HUES64 (cell line): ENCODE measurements at regions not wholly inside any gene's neighbourhood (a gene's known extent, or its start where the extent isn't known, plus 50 kb on each side); places are given as distances from the start of the nearest gene placed in this dataset.
"Not testable (repeated sequence)": the region's sequence is repeated elsewhere in the genome, so short reads cannot be mapped to it uniquely, and the experiment has no call there.

Experiments
- H3K27ac ChIP-seq: 2 replicates; pipeline ENCODE4 v1.7.0; 2013; ENCODE audit warnings: low read depth, low read length, inconsistent platforms
- H3K27me3 ChIP-seq: 2 replicates; pipeline ENCODE4 v1.6.1; 2013; ENCODE audit warnings: mild to moderate bottlenecking, low read length; ENCODE audit not compliant: insufficient read depth
- H3K36me3 ChIP-seq: 2 replicates; pipeline ENCODE4 v1.6.1; 2013; ENCODE audit warnings: mild to moderate bottlenecking, low read length; ENCODE audit not compliant: insufficient read depth
- H3K4me1 ChIP-seq: 2 replicates; pipeline ENCODE4 v1.6.1; 2013; ENCODE audit warnings: mild to moderate bottlenecking, low read length, moderate library complexity; ENCODE audit not compliant: insufficient read depth
- H3K4me3 ChIP-seq: 2 replicates; pipeline ENCODE4 v1.5.1; 2013; ENCODE audit warnings: mild to moderate bottlenecking, low read length, moderate library complexity
- H3K9ac ChIP-seq: 2 replicates; pipeline ENCODE4 v1.6.1; 2013; ENCODE audit warnings: mild to moderate bottlenecking, low read depth, low read length
- H3K9me3 ChIP-seq: 2 replicates; pipeline ENCODE4 v1.6.1; 2013; ENCODE audit warnings: low read depth, low read length; ENCODE audit not compliant: insufficient read depth
- WGBS: fragments of 150-250, 120-280 bp; methylation state at CpG from one replicate; pipeline ENCODE4 v1.1.7; 2013; ENCODE audit warnings: missing lambda C conversion rate; 5-methylcytosine and 5-hydroxymethylcytosine counted together

GRCh38 chr6:3912361-3913076, 63.3 kb downstream of the FAM50B start:
- no peak overlapping the region for H3K27ac ChIP-seq
- no peaks in the 10 kb centered on the region for H3K27me3 ChIP-seq
- WGBS = 94% methylated on average over 3 of the region's 3 CpGs
- peaks cover 2% of the 10 kb centered on the region; the same call in 1 of the 2 replicates for H3K9me3 ChIP-seq
- H3K4me1 ChIP-seq = peaks cover 13% of the 10 kb centered on the region
- no peak overlapping the region for H3K9ac ChIP-seq
- H3K4me3 ChIP-seq = no peak overlapping the region
- no peaks in the 10 kb centered on the region for H3K36me3 ChIP-seq

- 86% methylated on average over 6 of the region's 6 CpGs for WGBS
- Histone ChIP-seq H3K4me1 (peaks cover 13% of the 10 kb centered on the region), H3K27ac (no peak overlapping the region), H3K4me3 (no peak overlapping the region), H3K27me3 (no peaks in the 10 kb centered on the region), H3K36me3 (no peaks in the 10 kb centered on the region), H3K9me3 (peaks cover 2% of the 10 kb centered on the region; the same call in 1 of the 2 replicates), H3K9ac (no peak overlapping the region)
Measured at GRCh38 chr6:3913077-3913957, 64.1 kb downstream of the FAM50B start.

GRCh38 chr6:3913958-3914337, 64.8 kb downstream of the FAM50B start:
- H3K9me3 ChIP-seq = peaks cover 2% of the 10 kb centered on the region; the same call in 1 of the 2 replicates
- H3K36me3 ChIP-seq = no peaks in the 10 kb centered on the region
- no peak overlapping the region for H3K9ac ChIP-seq
- no peak overlapping the region for H3K27ac ChIP-seq
- no peak overlapping the region for H3K4me3 ChIP-seq
- 90% methylated on average over 4 of the region's 4 CpGs for WGBS
- no peaks in the 10 kb centered on the region for H3K27me3 ChIP-seq
- peaks cover 13% of the 10 kb centered on the region for H3K4me1 ChIP-seq

- Histone ChIP-seq H3K27ac (no peak overlapping the region), H3K4me1 (peaks cover 7% of the 10 kb centered on the region; the same call in 1 of the 2 replicates), H3K27me3 (no peaks in the 10 kb centered on the region), H3K4me3 (no peak overlapping the region), H3K36me3 (no peaks in the 10 kb centered on the region), H3K9ac (no peak overlapping the region), H3K9me3 (peaks cover 2% of the 10 kb centered on the region; the same call in 1 of the 2 replicates)
- WGBS = 95% methylated on average over 9 of the region's 9 CpGs
Measured at GRCh38 chr6:3915076-3915791, 66.1 kb downstream of the FAM50B start.

- no peaks in the 10 kb centered on the region for H3K27me3 ChIP-seq
- 90% methylated on average over 2 of the region's 2 CpGs for WGBS
- no peak overlapping the region for H3K4me3 ChIP-seq
- H3K36me3 ChIP-seq = no peaks in the 10 kb centered on the region
- H3K9me3 ChIP-seq = peaks cover 2% of the 10 kb centered on the region; the same call in 1 of the 2 replicates
- no peak overlapping the region for H3K9ac ChIP-seq
- H3K4me1 ChIP-seq = peaks cover 7% of the 10 kb centered on the region; the same call in 1 of the 2 replicates
- H3K27ac ChIP-seq = no peak overlapping the region
Measured at GRCh38 chr6:3916211-3916610, 67.0 kb downstream of the FAM50B start.

- not testable (repeated sequence) for H3K9me3 ChIP-seq, H3K27me3 ChIP-seq, H3K9ac ChIP-seq, H3K27ac ChIP-seq, H3K4me1 ChIP-seq, H3K36me3 ChIP-seq, H3K4me3 ChIP-seq
- 97% methylated on average over 4 of the region's 4 CpGs for WGBS
Measured at GRCh38 chr6:3916749-3917148, 67.6 kb downstream of the FAM50B start.

- peaks cover 2% of the 10 kb centered on the region; the same call in 1 of the 2 replicates for H3K9me3 ChIP-seq
- H3K4me3 ChIP-seq = no peak overlapping the region
- H3K27ac ChIP-seq = no peak overlapping the region
- H3K36me3 ChIP-seq = no peaks in the 10 kb centered on the region
- H3K4me1 ChIP-seq = no peaks in the 10 kb centered on the region
- H3K9ac ChIP-seq = no peak overlapping the region
- 97% methylated on average over 5 of the region's 5 CpGs for WGBS
- no peaks in the 10 kb centered on the region for H3K27me3 ChIP-seq
Measured at GRCh38 chr6:3918469-3918868, 69.3 kb downstream of the FAM50B start.

- Histone ChIP-seq H3K4me1 (no peaks in the 10 kb centered on the region), H3K27me3 (no peaks in the 10 kb centered on the region), H3K36me3 (no peaks in the 10 kb centered on the region), H3K27ac (no peak overlapping the region), H3K9ac (no peak overlapping the region), H3K9me3 (peaks cover 2% of the 10 kb centered on the region; the same call in 1 of the 2 replicates), H3K4me3 (no peak overlapping the region)
- 91% methylated on average over 6 of the region's 6 CpGs for WGBS
Measured at GRCh38 chr6:3919130-3919628, 70.0 kb downstream of the FAM50B start.

- Histone ChIP-seq H3K27ac (no peak overlapping the region), H3K4me1 (no peaks in the 10 kb centered on the region), H3K9me3 (peaks cover 2% of the 10 kb centered on the region; the same call in 1 of the 2 replicates), H3K27me3 (no peaks in the 10 kb centered on the region), H3K36me3 (no peaks in the 10 kb centered on the region), H3K4me3 (no peak overlapping the region), H3K9ac (no peak overlapping the region)
- WGBS = 88% methylated on average over 6 of the region's 8 CpGs
Measured at GRCh38 chr6:3919849-3920248, 70.7 kb downstream of the FAM50B start.

- no peaks in the 10 kb centered on the region for H3K4me1 ChIP-seq
- no peak overlapping the region for H3K27ac ChIP-seq
- no peaks in the 10 kb centered on the region for H3K27me3 ChIP-seq
- no peak overlapping the region for H3K9ac ChIP-seq
- no peaks in the 10 kb centered on the region for H3K36me3 ChIP-seq
- H3K9me3 ChIP-seq = peaks cover 2% of the 10 kb centered on the region; the same call in 1 of the 2 replicates
- WGBS = 83% methylated on average over 6 of the region's 6 CpGs
- no peak overlapping the region for H3K4me3 ChIP-seq
Measured at GRCh38 chr6:3920321-3920720, 71.1 kb downstream of the FAM50B start.
